Activated T-helper 2 cell treated with anti-CD3 and anti-CD28 coated beads, Interferon-gamma antibody, Interleukin-2, Interleukin-4, amounts not matched to agents 10 μg/mL and 5 μg/mL and 100 μg/mL, durations not matched to agents 14 hours and 24 hours and 36 hours (primary cell): ENCODE measurements at regions not wholly inside any gene's neighbourhood (a gene's known extent, or its start where the extent isn't known, plus 50 kb on each side); places are given as distances from the start of the nearest gene placed in this dataset.

Experiments used
- DNase-seq: peaks from one replicate; pipeline ENCODE4 v3.0.0; 2021; ENCODE audit warnings: low spot score
- H3K27ac Mint-ChIP-seq: one replicate; pipeline ENCODE4 v1.8.0; 2021; ENCODE audit warnings: mixed read lengths
- H3K27me3 Mint-ChIP-seq: one replicate; pipeline ENCODE4 v1.8.0; 2021; ENCODE audit warnings: low read depth, mixed read lengths
- H3K36me3 Mint-ChIP-seq: one replicate; pipeline ENCODE4 v1.8.0; 2021; ENCODE audit warnings: low read depth, mixed read lengths
- H3K4me1 Mint-ChIP-seq: one replicate; pipeline ENCODE4 v1.8.0; 2021; ENCODE audit warnings: low read depth, mixed read lengths
- H3K4me3 Mint-ChIP-seq: one replicate; pipeline ENCODE4 v1.8.0; 2021; ENCODE audit warnings: low read depth, mild to moderate bottlenecking, moderate library complexity, mixed read lengths
- H3K9me3 Mint-ChIP-seq: one replicate; pipeline ENCODE4 v1.8.0; 2021; ENCODE audit warnings: mixed read lengths
- intact Hi-C: fragments of 100-400 bp; cut with micrococcal nuclease; formaldehyde crosslinking; loops from one replicate; pipeline ENCODE4 v1.15.1; 2023

GRCh38 chr20:6715401-6715941, 52.0 kb upstream of the BMP2 start:
- no peaks in the 10 kb centered on the region for H3K27me3 Mint-ChIP-seq

GRCh38 chr20:6714279-6714711, 53.2 kb upstream of the BMP2 start:
- DNase-seq, result no peak
- Mint-ChIP-seq H3K27ac (no peak overlapping the region), H3K36me3 (no peaks in the 10 kb centered on the region), H3K9me3 (peaks cover 6% of the 10 kb centered on the region), H3K4me1 (no peaks in the 10 kb centered on the region), H3K27me3 (no peaks in the 10 kb centered on the region), H3K4me3 (no peak overlapping the region)
- intact Hi-C loops, result no loop called here

More at GRCh38 chr20:6715401-6715941, 52.0 kb upstream of the BMP2 start:
- H3K4me1 Mint-ChIP-seq, result no peaks in the 10 kb centered on the region
- intact Hi-C loops, result no loop called here
- no peaks in the 10 kb centered on the region for H3K36me3 Mint-ChIP-seq
- no peak overlapping the region for H3K27ac Mint-ChIP-seq
- no peak for DNase-seq
- no peak overlapping the region for H3K4me3 Mint-ChIP-seq
- H3K9me3 Mint-ChIP-seq, result peaks cover 16% of the 10 kb centered on the region

GRCh38 chr20:6711951-6712649, 55.4 kb upstream of the BMP2 start:
- intact Hi-C loops, result no loop called here
- Mint-ChIP-seq H3K9me3 (no peaks in the 10 kb centered on the region), H3K36me3 (no peaks in the 10 kb centered on the region), H3K27me3 (no peaks in the 10 kb centered on the region), H3K4me3 (no peak overlapping the region), H3K27ac (no peak overlapping the region), H3K4me1 (no peaks in the 10 kb centered on the region)
- DNase-seq, result no peak

- Mint-ChIP-seq H3K4me1 (no peaks in the 10 kb centered on the region), H3K4me3 (no peak overlapping the region), H3K9me3 (no peaks in the 10 kb centered on the region), H3K27ac (no peak overlapping the region), H3K36me3 (no peaks in the 10 kb centered on the region), H3K27me3 (no peaks in the 10 kb centered on the region)
- no peak for DNase-seq
- intact Hi-C loops, result no loop called here
Measured at GRCh38 chr20:6709910-6710595, 57.4 kb upstream of the BMP2 start.

- no peak for DNase-seq
- Mint-ChIP-seq H3K27ac (no peak overlapping the region), H3K4me3 (no peak overlapping the region), H3K27me3 (no peaks in the 10 kb centered on the region), H3K9me3 (no peaks in the 10 kb centered on the region), H3K4me1 (no peaks in the 10 kb centered on the region), H3K36me3 (no peaks in the 10 kb centered on the region)
- intact Hi-C loops, result no loop called here
Measured at GRCh38 chr20:6708010-6708409, 59.5 kb upstream of the BMP2 start.

- no peak overlapping the region for H3K4me3 Mint-ChIP-seq
- intact Hi-C loops, result no loop called here
- H3K36me3 Mint-ChIP-seq, result no peaks in the 10 kb centered on the region
- H3K4me1 Mint-ChIP-seq, result no peaks in the 10 kb centered on the region
- H3K9me3 Mint-ChIP-seq, result no peaks in the 10 kb centered on the region
- H3K27me3 Mint-ChIP-seq, result no peaks in the 10 kb centered on the region
- no peak overlapping the region for H3K27ac Mint-ChIP-seq
- DNase-seq, result no peak
Measured at GRCh38 chr20:6707321-6707831, 60.1 kb upstream of the BMP2 start.

- DNase-seq, result no peak
- H3K36me3 Mint-ChIP-seq, result no peaks in the 10 kb centered on the region
- H3K4me3 Mint-ChIP-seq, result no peak overlapping the region
- H3K27ac Mint-ChIP-seq, result no peak overlapping the region
- no peaks in the 10 kb centered on the region for H3K27me3 Mint-ChIP-seq
- H3K9me3 Mint-ChIP-seq, result no peaks in the 10 kb centered on the region
- intact Hi-C loops, result no loop called here
- H3K4me1 Mint-ChIP-seq, result no peaks in the 10 kb centered on the region
Measured at GRCh38 chr20:6705926-6706548, 61.4 kb upstream of the BMP2 start.

- intact Hi-C loops, result no loop called here
- no peaks in the 10 kb centered on the region for H3K9me3 Mint-ChIP-seq
- H3K4me3 Mint-ChIP-seq, result no peak overlapping the region
- no peaks in the 10 kb centered on the region for H3K36me3 Mint-ChIP-seq
- H3K4me1 Mint-ChIP-seq, result no peaks in the 10 kb centered on the region
- H3K27ac Mint-ChIP-seq, result no peak overlapping the region
- DNase-seq, result no peak
- H3K27me3 Mint-ChIP-seq, result no peaks in the 10 kb centered on the region
Measured at GRCh38 chr20:6705106-6705766, 62.2 kb upstream of the BMP2 start.

GRCh38 chr20:6704132-6704861, 63.2 kb upstream of the BMP2 start:
- Mint-ChIP-seq H3K4me1 (no peaks in the 10 kb centered on the region), H3K27ac (no peak overlapping the region), H3K27me3 (no peaks in the 10 kb centered on the region), H3K9me3 (no peaks in the 10 kb centered on the region), H3K36me3 (no peaks in the 10 kb centered on the region), H3K4me3 (no peak overlapping the region)
- intact Hi-C loops, result no loop called here
- no peak for DNase-seq

- Mint-ChIP-seq H3K36me3 (no peaks in the 10 kb centered on the region), H3K4me1 (no peaks in the 10 kb centered on the region)
Measured at GRCh38 chr20:6703656-6704055, 63.8 kb upstream of the BMP2 start.

GRCh38 chr20:6703047-6703446, 64.4 kb upstream of the BMP2 start:
- intact Hi-C loops, result no loop called here
- no peak overlapping the region for H3K4me3 Mint-ChIP-seq
- DNase-seq, result no peak
- H3K4me1 Mint-ChIP-seq, result no peaks in the 10 kb centered on the region
- H3K27me3 Mint-ChIP-seq, result no peaks in the 10 kb centered on the region
- H3K36me3 Mint-ChIP-seq, result no peaks in the 10 kb centered on the region
- H3K27ac Mint-ChIP-seq, result no peak overlapping the region
- H3K9me3 Mint-ChIP-seq, result no peaks in the 10 kb centered on the region

More at GRCh38 chr20:6703656-6704055, 63.8 kb upstream of the BMP2 start:
- Mint-ChIP-seq H3K9me3 (no peaks in the 10 kb centered on the region), H3K4me3 (no peak overlapping the region), H3K27me3 (no peaks in the 10 kb centered on the region), H3K27ac (no peak overlapping the region)
- intact Hi-C loops, result no loop called here
- DNase-seq, result no peak

GRCh38 chr20:6702144-6702543, 65.3 kb upstream of the BMP2 start:
- Mint-ChIP-seq H3K4me3 (no peak overlapping the region), H3K27me3 (no peaks in the 10 kb centered on the region), H3K36me3 (no peaks in the 10 kb centered on the region), H3K9me3 (no peaks in the 10 kb centered on the region), H3K27ac (no peak overlapping the region), H3K4me1 (no peaks in the 10 kb centered on the region)
- intact Hi-C loops, result no loop called here
- no peak for DNase-seq
